K562 (cell line): ENCODE measurements at regions not wholly inside any gene's neighbourhood (a gene's known extent, or its start where the extent isn't known, plus 50 kb on each side); places are given as distances from the start of the nearest gene placed in this dataset.

Experiments used
- BHLHE40 ChIP-seq: IDR thresholded peaks from 2 replicates; pipeline ENCODE4 v1.6.1; 2011; ENCODE audit warnings: low read length, improper control_type of control experiment
- CC2D1A ChIP-seq: fragments of 450-650 bp; IDR thresholded peaks from 2 replicates; pipeline ENCODE4 v1.6.1; 2017; ENCODE audit warnings: mild to moderate bottlenecking
- MEF2A ChIP-seq: IDR thresholded peaks from 2 replicates; pipeline ENCODE4 v1.6.1; 2011; ENCODE audit warnings: low read depth, mild to moderate bottlenecking, low read length, moderate library complexity; ENCODE audit not compliant: control insufficient read depth
- MEF2D ChIP-seq: conservative IDR thresholded peaks from 2 replicates; pipeline ENCODE4 v1.6.1; 2016; ENCODE audit warnings: low read depth, missing genetic modification characterization, missing compliant biosample characterization
- NELFE ChIP-seq: IDR thresholded peaks from 2 replicates; pipeline ENCODE4 v1.6.1; 2011; ENCODE audit warnings: mild to moderate bottlenecking; ENCODE audit not compliant: insufficient read depth, insufficient read length
- NONO ChIP-seq, 2 experiments: fragments of 200-400 bp in 1 of 2; fragments of 450-650 bp in 1 of 2; formaldehyde crosslinking in 1 of 2; IDR thresholded peaks; 2 replicates each; pipeline ENCODE4 v1.6.1; 2017; ENCODE audit warnings: low read depth in 2 of 2, mild to moderate bottlenecking in 2 of 2, moderate library complexity in 2 of 2, low read length in 1 of 2
- NR1H2 ChIP-seq: sonication (generic); formaldehyde crosslinking; IDR thresholded peaks from 2 replicates; pipeline ENCODE4 v1.4.0; 2020; ENCODE audit warnings: mild to moderate bottlenecking, missing genetic modification reagents
- NR4A1 ChIP-seq, 2 experiments: fragments of 250-450 bp in 1 of 2; fragments of 450-650 bp in 1 of 2; sonication (Bioruptor Pico) in 1 of 2; IDR thresholded peaks; 2 replicates each; pipeline versions ENCODE4 v1.4.0 to v1.6.1; 2016 to 2020; ENCODE audit warnings: mild to moderate bottlenecking in 2 of 2, missing compliant biosample characterization in 1 of 2, missing genetic modification characterization in 1 of 2, moderate library complexity in 1 of 2
- PTRF ChIP-seq: fragments of 450-650 bp; IDR thresholded peaks from 2 replicates; pipeline ENCODE4 v1.6.1; 2016; ENCODE audit warnings: mild to moderate bottlenecking, missing genetic modification characterization, missing compliant biosample characterization
- U2AF2 ChIP-seq: fragments of 200-400 bp; formaldehyde crosslinking; optimal IDR thresholded peaks from 2 replicates; pipeline ENCODE3; 2017; ENCODE audit warnings: low read depth, mild to moderate bottlenecking, low read length
- ZBTB8A ChIP-seq: fragments of 450-650 bp; IDR thresholded peaks from 2 replicates; pipeline ENCODE4 v1.6.1; 2018; ENCODE audit warnings: mild to moderate bottlenecking, moderate library complexity; ENCODE audit not compliant: partially characterized antibody
- ZC3H4 ChIP-seq: sonication (generic); formaldehyde crosslinking; IDR thresholded peaks from 2 replicates; pipeline ENCODE4 v1.9.0; 2021; ENCODE audit warnings: missing genetic modification reagents, borderline replicate concordance
- ZNF146 ChIP-seq: IDR thresholded peaks from one replicate; pipeline ENCODE4 v1.6.1; 2018; ENCODE audit warnings: missing compliant biosample characterization; ENCODE audit not compliant: unreplicated experiment
- ZNF165 ChIP-seq: fragments of 250-450 bp; sonication (Bioruptor Pico); IDR thresholded peaks from 2 replicates; pipeline ENCODE4 v1.4.0; 2020; ENCODE audit warnings: borderline replicate concordance
- ZSCAN32 ChIP-seq: fragments of 450-650 bp; formaldehyde crosslinking; IDR thresholded peaks from 2 replicates; pipeline ENCODE4 v1.4.0; 2020; ENCODE audit warnings: mild to moderate bottlenecking, moderate library complexity
- TF ChIP-seq, protein P1 (sequence below): fragments of 250-450 bp; sonication (Bioruptor Pico); IDR thresholded peaks from 2 replicates; pipeline ENCODE4 v1.9.0; 2021; ENCODE audit warnings: mild to moderate bottlenecking, inconsistent platforms
- TF ChIP-seq, protein P2 (sequence below), 2 experiments: fragments of 450-650 bp in 1 of 2; sonication (generic) in 1 of 2; formaldehyde crosslinking; conservative IDR thresholded peaks; 2 replicates each; pipeline versions ENCODE4 v1.4.0 to v1.8.1; 2020 to 2022; ENCODE audit warnings: mild to moderate bottlenecking in 1 of 2, missing genetic modification reagents in 1 of 2
- TF ChIP-seq, protein P3 (sequence below): fragments of 250-450 bp; sonication (Bioruptor Pico); IDR thresholded peaks from 2 replicates; pipeline ENCODE4 v1.5.0; 2020; ENCODE audit warnings: mild to moderate bottlenecking
- TF ChIP-seq, protein P4 (sequence below): fragments of 250-450 bp; sonication (Bioruptor Pico); IDR thresholded peaks from 2 replicates; pipeline ENCODE4 v1.4.0; 2020; ENCODE audit warnings: mild to moderate bottlenecking, moderate library complexity
- TF ChIP-seq, protein P5 (sequence below): fragments of 250-450 bp; sonication (Bioruptor Pico); IDR thresholded peaks from 2 replicates; pipeline ENCODE4 v1.4.0; 2020; ENCODE audit warnings: mild to moderate bottlenecking

DNA sequence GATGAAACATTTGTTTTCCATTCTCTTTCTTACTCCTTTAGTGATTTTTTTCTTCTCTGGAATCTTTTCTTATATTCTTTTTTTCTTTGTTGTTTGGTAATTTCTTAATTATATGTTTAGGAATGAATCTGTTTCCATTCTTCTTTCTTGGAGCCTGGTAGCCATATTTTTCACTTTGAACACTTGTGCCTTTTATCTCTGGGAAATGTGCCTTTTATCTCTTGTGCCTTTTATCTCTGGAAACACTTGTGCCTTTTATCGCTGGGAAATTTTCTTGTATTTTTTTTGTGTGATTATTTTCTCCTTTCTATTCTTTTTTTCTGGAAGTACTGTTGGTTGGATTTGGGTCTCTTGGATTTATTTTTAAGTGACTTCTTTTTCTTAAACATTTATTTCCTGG is 118.2 kb downstream of the LEPR start (continued):
- TF ChIP-seq, protein P1, sequence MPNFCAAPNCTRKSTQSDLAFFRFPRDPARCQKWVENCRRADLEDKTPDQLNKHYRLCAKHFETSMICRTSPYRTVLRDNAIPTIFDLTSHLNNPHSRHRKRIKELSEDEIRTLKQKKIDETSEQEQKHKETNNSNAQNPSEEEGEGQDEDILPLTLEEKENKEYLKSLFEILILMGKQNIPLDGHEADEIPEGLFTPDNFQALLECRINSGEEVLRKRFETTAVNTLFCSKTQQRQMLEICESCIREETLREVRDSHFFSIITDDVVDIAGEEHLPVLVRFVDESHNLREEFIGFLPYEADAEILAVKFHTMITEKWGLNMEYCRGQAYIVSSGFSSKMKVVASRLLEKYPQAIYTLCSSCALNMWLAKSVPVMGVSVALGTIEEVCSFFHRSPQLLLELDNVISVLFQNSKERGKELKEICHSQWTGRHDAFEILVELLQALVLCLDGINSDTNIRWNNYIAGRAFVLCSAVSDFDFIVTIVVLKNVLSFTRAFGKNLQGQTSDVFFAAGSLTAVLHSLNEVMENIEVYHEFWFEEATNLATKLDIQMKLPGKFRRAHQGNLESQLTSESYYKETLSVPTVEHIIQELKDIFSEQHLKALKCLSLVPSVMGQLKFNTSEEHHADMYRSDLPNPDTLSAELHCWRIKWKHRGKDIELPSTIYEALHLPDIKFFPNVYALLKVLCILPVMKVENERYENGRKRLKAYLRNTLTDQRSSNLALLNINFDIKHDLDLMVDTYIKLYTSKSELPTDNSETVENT (CRISPR knock-in tag) = no peak
- TF ChIP-seq NR4A1 (CRISPR knock-in tag; IDR thresholded peaks at IDR 0.05) (no peak), NR4A1 (tag; IDR thresholded peaks at IDR 0.05) (no peak), MEF2D (tag) (no peak), NR1H2 (CRISPR knock-in tag) (no peak), ZNF165 (CRISPR knock-in tag) (no peak), MEF2A (no peak), CC2D1A (peak; percentile 62; the same call in 1 of the 2 replicates), ZC3H4 (no peak), BHLHE40 (no peak), PTRF (tag) (no peak), ZSCAN32 (CRISPR knock-in tag) (no peak), ZNF146 (CRISPR knock-in tag) (no peak), U2AF2 (no peak), NELFE (no peak), NONO (IDR thresholded peaks at IDR 0.05; ENCODE audit: low read depth in 2 of 2, low read length in 1 of 2) (no peak), ZBTB8A (no peak)
- TF ChIP-seq, protein P2, sequence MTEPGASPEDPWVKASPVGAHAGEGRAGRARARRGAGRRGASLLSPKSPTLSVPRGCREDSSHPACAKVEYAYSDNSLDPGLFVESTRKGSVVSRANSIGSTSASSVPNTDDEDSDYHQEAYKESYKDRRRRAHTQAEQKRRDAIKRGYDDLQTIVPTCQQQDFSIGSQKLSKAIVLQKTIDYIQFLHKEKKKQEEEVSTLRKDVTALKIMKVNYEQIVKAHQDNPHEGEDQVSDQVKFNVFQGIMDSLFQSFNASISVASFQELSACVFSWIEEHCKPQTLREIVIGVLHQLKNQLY (CRISPR knock-in tag; conservative IDR thresholded peaks at IDR 0.05) = no peak
- TF ChIP-seq, protein P3, sequence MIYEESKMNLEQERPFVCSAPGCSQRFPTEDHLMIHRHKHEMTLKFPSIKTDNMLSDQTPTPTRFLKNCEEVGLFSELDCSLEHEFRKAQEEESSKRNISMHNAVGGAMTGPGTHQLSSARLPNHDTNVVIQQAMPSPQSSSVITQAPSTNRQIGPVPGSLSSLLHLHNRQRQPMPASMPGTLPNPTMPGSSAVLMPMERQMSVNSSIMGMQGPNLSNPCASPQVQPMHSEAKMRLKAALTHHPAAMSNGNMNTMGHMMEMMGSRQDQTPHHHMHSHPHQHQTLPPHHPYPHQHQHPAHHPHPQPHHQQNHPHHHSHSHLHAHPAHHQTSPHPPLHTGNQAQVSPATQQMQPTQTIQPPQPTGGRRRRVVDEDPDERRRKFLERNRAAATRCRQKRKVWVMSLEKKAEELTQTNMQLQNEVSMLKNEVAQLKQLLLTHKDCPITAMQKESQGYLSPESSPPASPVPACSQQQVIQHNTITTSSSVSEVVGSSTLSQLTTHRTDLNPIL (CRISPR knock-in tag) = no peak
- TF ChIP-seq, protein P4, sequence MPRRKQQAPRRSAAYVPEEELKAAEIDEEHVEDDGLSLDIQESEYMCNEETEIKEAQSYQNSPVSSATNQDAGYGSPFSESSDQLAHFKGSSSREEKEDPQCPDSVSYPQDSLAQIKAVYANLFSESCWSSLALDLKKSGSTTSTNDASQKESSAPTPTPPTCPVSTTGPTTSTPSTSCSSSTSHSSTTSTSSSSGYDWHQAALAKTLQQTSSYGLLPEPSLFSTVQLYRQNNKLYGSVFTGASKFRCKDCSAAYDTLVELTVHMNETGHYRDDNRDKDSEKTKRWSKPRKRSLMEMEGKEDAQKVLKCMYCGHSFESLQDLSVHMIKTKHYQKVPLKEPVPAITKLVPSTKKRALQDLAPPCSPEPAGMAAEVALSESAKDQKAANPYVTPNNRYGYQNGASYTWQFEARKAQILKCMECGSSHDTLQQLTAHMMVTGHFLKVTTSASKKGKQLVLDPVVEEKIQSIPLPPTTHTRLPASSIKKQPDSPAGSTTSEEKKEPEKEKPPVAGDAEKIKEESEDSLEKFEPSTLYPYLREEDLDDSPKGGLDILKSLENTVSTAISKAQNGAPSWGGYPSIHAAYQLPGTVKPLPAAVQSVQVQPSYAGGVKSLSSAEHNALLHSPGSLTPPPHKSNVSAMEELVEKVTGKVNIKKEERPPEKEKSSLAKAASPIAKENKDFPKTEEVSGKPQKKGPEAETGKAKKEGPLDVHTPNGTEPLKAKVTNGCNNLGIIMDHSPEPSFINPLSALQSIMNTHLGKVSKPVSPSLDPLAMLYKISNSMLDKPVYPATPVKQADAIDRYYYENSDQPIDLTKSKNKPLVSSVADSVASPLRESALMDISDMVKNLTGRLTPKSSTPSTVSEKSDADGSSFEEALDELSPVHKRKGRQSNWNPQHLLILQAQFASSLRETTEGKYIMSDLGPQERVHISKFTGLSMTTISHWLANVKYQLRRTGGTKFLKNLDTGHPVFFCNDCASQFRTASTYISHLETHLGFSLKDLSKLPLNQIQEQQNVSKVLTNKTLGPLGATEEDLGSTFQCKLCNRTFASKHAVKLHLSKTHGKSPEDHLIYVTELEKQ = no peak
- TF ChIP-seq, protein P5, sequence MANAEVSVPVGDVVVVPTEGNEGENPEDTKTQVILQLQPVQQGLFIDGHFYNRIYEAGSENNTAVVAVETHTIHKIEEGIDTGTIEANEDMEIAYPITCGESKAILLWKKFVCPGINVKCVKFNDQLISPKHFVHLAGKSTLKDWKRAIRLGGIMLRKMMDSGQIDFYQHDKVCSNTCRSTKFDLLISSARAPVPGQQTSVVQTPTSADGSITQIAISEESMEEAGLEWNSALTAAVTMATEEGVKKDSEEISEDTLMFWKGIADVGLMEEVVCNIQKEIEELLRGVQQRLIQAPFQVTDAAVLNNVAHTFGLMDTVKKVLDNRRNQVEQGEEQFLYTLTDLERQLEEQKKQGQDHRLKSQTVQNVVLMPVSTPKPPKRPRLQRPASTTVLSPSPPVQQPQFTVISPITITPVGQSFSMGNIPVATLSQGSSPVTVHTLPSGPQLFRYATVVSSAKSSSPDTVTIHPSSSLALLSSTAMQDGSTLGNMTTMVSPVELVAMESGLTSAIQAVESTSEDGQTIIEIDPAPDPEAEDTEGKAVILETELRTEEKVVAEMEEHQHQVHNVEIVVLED (CRISPR knock-in tag) = no peak
